Gastrocnemius medialis (tissue), 4 donors: ENCODE measurements at regions not wholly inside any gene's neighbourhood (a gene's known extent, or its start where the extent isn't known, plus 50 kb on each side); places are given as distances from the start of the nearest gene placed in this dataset.
"Not testable (repeated sequence)": the region's sequence is repeated elsewhere in the genome, so short reads cannot be mapped to it uniquely, and the experiment has no call there.

ENCODE experiments used
- ATAC-seq, 2 donors: fragments of 150-250 bp; one replicate each; pipeline ENCODE4 v1.9.1; 2016
- DNase-seq, 2 donors: peaks; one replicate each; pipeline ENCODE4 v3.0.0-alpha.2; 2019
- H3K27ac ChIP-seq, 4 donors: fragments of 200-600 bp; sonication (generic); 1 replicate in 1 of 4; 2 replicates in 3 of 4; pipeline ENCODE4 v1.5.1; 2016 to 2018; ENCODE audit warnings: mild to moderate bottlenecking in 2 of 4, moderate library complexity in 1 of 4
- H3K27me3 ChIP-seq, 3 donors: fragments of 200-600 bp; sonication (generic) in 2 of 3; 1 replicate in 1 of 3; 2 replicates in 2 of 3; pipeline versions ENCODE4 v1.5.1 to v1.6.0; 2016 to 2019; ENCODE audit warnings: mild to moderate bottlenecking in 1 of 3, moderate library complexity in 1 of 3
- H3K36me3 ChIP-seq, 2 donors: fragments of 200-600 bp; sonication (generic) in 1 of 2; one replicate each; pipeline ENCODE4 v1.5.1; 2017 to 2018
- H3K4me1 ChIP-seq, 2 donors: fragments of 200-600 bp; sonication (generic) in 1 of 2; one replicate each; pipeline ENCODE4 v1.5.1; 2016 to 2017; ENCODE audit warnings: mild to moderate bottlenecking in 2 of 2
- H3K4me3 ChIP-seq, 4 donors: fragments of 200-600 bp; sonication (generic) in 3 of 4; 1 replicate in 1 of 4; 2 replicates in 3 of 4; pipeline ENCODE4 v1.5.1; 2016 to 2019; ENCODE audit warnings: mild to moderate bottlenecking in 2 of 4
- H3K9me3 ChIP-seq, 3 donors: fragments of 200-600 bp; sonication (generic) in 2 of 3; 1 replicate in 1 of 3; 2 replicates in 2 of 3; pipeline ENCODE4 v1.5.1; 2016 to 2019
- in situ Hi-C, 4 donors: fragments of 200-750 bp; cut with MboI; loops; one replicate each; pipeline versions ENCODE4 v1.15.0 to v1.8.0; 2017; ENCODE audit warnings: low sequenced_read_pairs in 4 of 4
- intact Hi-C: fragments of 100-400 bp; cut with DNase I; formaldehyde crosslinking; loops from one replicate; pipeline ENCODE4 v1.15.1; 2023; ENCODE audit warnings: low total_unique reads

- intact Hi-C loops, H3K9me3 ChIP-seq, H3K36me3 ChIP-seq, H3K4me1 ChIP-seq, DNase-seq, H3K27ac ChIP-seq, ATAC-seq, H3K4me3 ChIP-seq, in situ Hi-C loops, H3K27me3 ChIP-seq: not testable (repeated sequence)
Measured at GRCh38 chr16:21359513-21359912, 81.4 kb upstream of the CRYM start.

GRCh38 chr16:21358261-21358795, 80.2 kb upstream of the CRYM start:
- H3K27me3 ChIP-seq, ATAC-seq, H3K27ac ChIP-seq, H3K36me3 ChIP-seq, H3K4me1 ChIP-seq, intact Hi-C loops, H3K4me3 ChIP-seq, in situ Hi-C loops, H3K9me3 ChIP-seq, DNase-seq: not testable (repeated sequence)

- DNase-seq, H3K4me1 ChIP-seq, H3K27me3 ChIP-seq, in situ Hi-C loops, H3K4me3 ChIP-seq, ATAC-seq, H3K27ac ChIP-seq, intact Hi-C loops, H3K36me3 ChIP-seq, H3K9me3 ChIP-seq: not testable (repeated sequence)
Measured at GRCh38 chr16:21356308-21356707, 78.2 kb upstream of the CRYM start.

GRCh38 chr16:21351433-21351832, 73.3 kb upstream of the CRYM start:
- H3K27ac ChIP-seq, H3K27me3 ChIP-seq, H3K36me3 ChIP-seq, H3K9me3 ChIP-seq, H3K4me3 ChIP-seq, DNase-seq, in situ Hi-C loops, intact Hi-C loops, ATAC-seq, H3K4me1 ChIP-seq: not testable (repeated sequence)

GRCh38 chr16:21350851-21351250, 72.8 kb upstream of the CRYM start:
- H3K36me3 ChIP-seq, in situ Hi-C loops, H3K27ac ChIP-seq, ATAC-seq, intact Hi-C loops, H3K4me1 ChIP-seq, H3K4me3 ChIP-seq, H3K9me3 ChIP-seq, DNase-seq, H3K27me3 ChIP-seq: not testable (repeated sequence)

- intact Hi-C loops, H3K4me1 ChIP-seq, H3K27me3 ChIP-seq, H3K4me3 ChIP-seq, H3K36me3 ChIP-seq, ATAC-seq, H3K9me3 ChIP-seq, in situ Hi-C loops, H3K27ac ChIP-seq, DNase-seq: not testable (repeated sequence)
Measured at GRCh38 chr16:21349336-21349735, 71.2 kb upstream of the CRYM start.

GRCh38 chr16:21348815-21349214, 70.7 kb upstream of the CRYM start:
- in situ Hi-C loops, H3K4me1 ChIP-seq, H3K9me3 ChIP-seq, H3K4me3 ChIP-seq, H3K36me3 ChIP-seq, H3K27ac ChIP-seq, DNase-seq, ATAC-seq, H3K27me3 ChIP-seq, intact Hi-C loops: not testable (repeated sequence)

GRCh38 chr16:21347538-21347937, 69.4 kb upstream of the CRYM start:
- H3K9me3 ChIP-seq, intact Hi-C loops, ATAC-seq, H3K27me3 ChIP-seq, H3K4me1 ChIP-seq, H3K4me3 ChIP-seq, in situ Hi-C loops, H3K27ac ChIP-seq, H3K36me3 ChIP-seq, DNase-seq: not testable (repeated sequence)

- H3K27me3 ChIP-seq, intact Hi-C loops, H3K36me3 ChIP-seq, DNase-seq, H3K27ac ChIP-seq, H3K4me3 ChIP-seq, ATAC-seq, in situ Hi-C loops, H3K9me3 ChIP-seq, H3K4me1 ChIP-seq: not testable (repeated sequence)
Measured at GRCh38 chr16:21346756-21347491, 68.8 kb upstream of the CRYM start.

- H3K9me3 ChIP-seq, H3K4me3 ChIP-seq, DNase-seq, H3K36me3 ChIP-seq, ATAC-seq, H3K27me3 ChIP-seq, intact Hi-C loops, H3K27ac ChIP-seq, in situ Hi-C loops, H3K4me1 ChIP-seq: not testable (repeated sequence)
Measured at GRCh38 chr16:21344361-21344912, 66.3 kb upstream of the CRYM start.
